GM12875 (cell line): ENCODE measurements at regions not wholly inside any gene's neighbourhood (a gene's known extent, or its start where the extent isn't known, plus 50 kb on each side); places are given as distances from the start of the nearest gene placed in this dataset.

Source experiments
- H3K4me3 ChIP-seq: one replicate; pipeline ENCODE4 v1.5.1; 2011; ENCODE audit warnings: low read depth, low read length, control low read depth
- CTCF ChIP-seq: IDR thresholded peaks from 2 replicates; pipeline ENCODE4 v1.5.1; 2011; ENCODE audit warnings: low read depth, mild to moderate bottlenecking, control low read depth, inconsistent platforms, low read length, moderate library complexity, borderline replicate concordance; ENCODE audit not compliant: insufficient read depth

DNA sequence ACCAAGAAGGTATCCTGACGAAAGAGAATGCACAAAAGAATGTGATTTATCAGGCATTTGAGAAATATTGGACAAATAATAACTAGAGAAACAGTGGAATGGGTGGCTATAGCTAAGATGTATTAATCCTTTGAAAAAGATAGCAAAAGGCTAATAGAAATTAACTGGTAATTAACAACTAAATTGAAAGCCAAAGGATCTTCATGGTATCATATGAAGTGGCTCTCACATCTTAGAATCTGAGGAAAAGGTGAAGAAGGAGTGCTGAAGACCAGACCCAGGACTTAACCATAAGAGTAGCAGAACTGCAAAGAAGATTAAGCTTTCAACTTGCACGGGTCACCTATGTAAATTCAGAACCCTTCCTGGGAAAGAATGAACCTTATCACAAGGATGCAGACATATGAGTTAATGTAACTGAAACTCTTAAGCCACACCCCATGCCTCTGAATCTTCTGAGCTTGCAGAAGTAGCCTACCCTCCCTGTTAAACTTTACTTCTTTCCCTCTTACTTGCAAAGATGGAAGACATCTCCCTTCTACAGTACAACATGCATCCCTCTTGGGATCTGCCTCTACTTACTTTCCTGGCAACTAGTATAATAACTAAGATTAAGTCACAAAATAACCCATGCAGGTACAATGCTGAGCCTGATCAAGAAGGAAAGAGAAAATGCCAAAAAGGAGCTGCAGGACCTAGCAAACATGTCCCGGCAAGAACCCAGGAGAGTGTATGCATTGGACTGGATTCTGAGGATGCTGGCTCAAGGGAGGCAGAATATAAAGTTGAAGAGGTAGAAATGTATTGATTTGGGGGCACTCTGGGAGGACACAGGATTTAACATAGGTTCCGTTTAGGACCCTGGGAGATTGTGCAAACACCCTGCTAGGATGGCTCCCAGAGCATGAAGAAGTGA, 395.5 kb upstream of the SLC30A5 start:
- no peak for TF ChIP-seq CTCF
- H3K4me3 ChIP-seq, result no peak overlapping the region

- no peak overlapping the region for H3K4me3 ChIP-seq
- TF ChIP-seq CTCF, result no peak
These were observed 393.8 kb upstream of the SLC30A5 start for GRCh38 chr5:68699966-68700365.

GRCh38 chr5:68707575-68707974, 386.2 kb upstream of the SLC30A5 start:
- no peak overlapping the region for H3K4me3 ChIP-seq
- no peak for TF ChIP-seq CTCF

DNA sequence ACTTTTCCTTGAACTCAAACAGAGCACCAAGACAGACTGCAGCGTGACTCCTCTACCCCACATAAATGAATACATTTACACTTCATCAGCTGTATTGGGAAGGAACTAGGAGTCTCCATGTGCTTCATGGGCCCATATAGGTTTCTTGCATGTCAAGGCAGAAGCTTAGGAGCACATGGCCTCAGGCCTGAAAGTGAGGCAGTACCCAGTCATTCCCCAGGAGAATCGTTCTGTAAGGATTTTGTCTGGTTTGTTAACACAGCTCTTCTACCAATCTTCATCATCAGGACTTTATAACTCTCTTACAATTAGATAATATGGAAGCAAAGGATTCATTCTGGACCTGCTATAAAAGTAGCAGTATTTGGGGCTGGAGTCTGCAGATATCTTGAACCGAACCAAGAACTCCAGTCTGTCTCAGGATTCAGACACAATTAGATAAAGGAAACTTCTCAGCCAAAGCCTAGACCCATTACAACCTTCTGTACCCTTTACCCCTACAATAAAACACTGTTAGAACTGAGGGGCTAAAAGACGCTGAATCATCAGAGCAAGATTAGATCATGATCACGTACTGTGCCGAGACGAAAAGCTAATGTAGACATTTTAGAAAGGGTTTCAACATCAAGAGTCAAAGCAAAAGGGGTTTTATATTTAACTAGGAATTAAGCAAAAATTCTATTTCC, 385.5 kb upstream of the SLC30A5 start:
- TF ChIP-seq CTCF, result no peak
- no peak overlapping the region for H3K4me3 ChIP-seq

GRCh38 chr5:68708842-68709170, 385.0 kb upstream of the SLC30A5 start:
- H3K4me3 ChIP-seq, result no peak overlapping the region
- no peak for TF ChIP-seq CTCF

DNA sequence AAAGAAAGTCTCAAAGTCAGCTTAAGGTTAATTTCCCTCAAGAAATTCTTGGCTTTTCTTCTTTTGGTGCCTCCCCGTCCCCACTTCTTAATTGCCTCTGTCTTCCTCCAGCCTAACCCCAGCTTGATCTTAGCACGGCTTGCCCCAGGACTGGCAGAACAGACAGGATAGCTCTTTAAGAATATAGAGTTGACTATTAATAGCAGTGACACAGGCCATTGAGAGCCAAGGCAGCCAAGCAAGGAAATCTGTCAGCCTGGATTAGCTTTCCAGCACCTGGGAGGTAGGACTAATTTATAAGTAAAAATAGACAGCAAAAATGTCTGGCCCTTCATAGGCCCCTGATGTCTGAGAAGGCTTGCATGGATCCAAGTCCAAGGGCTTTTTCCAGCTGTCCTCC, 384.6 kb upstream of the SLC30A5 start:
- no peak for TF ChIP-seq CTCF
- H3K4me3 ChIP-seq, result no peak overlapping the region

GRCh38 chr5:68710514-68710913, 383.3 kb upstream of the SLC30A5 start:
- TF ChIP-seq CTCF, result no peak
- H3K4me3 ChIP-seq, result no peak overlapping the region
